DOHH2 (cell line): ENCODE measurements at regions not wholly inside any gene's neighbourhood (a gene's known extent, or its start where the extent isn't known, plus 50 kb on each side); places are given as distances from the start of the nearest gene placed in this dataset.

ENCODE experiments used
- H3F3A ChIP-seq: fragments of 200-600 bp; sonication (generic), shearing (Covaris generic); 2 replicates; pipeline ENCODE4 v1.6.0; 2016; ENCODE audit warnings: antibody characterized with exemption, mild to moderate bottlenecking; ENCODE audit not compliant: control insufficient read depth, insufficient read depth
- H3K27ac ChIP-seq: fragments of 200-600 bp; sonication (generic); 2 replicates; pipeline ENCODE4 v1.5.1; 2014; ENCODE audit warnings: low read depth, mild to moderate bottlenecking, low read length, moderate library complexity
- H3K27me3 ChIP-seq: fragments of 200-600 bp; sonication (generic); 2 replicates; pipeline ENCODE4 v1.6.1; 2014; ENCODE audit warnings: mild to moderate bottlenecking, low read length, mixed read lengths; ENCODE audit not compliant: control insufficient read depth
- H3K36me3 ChIP-seq: fragments of 200-600 bp; sonication (generic); 2 replicates; pipeline ENCODE4 v1.6.1; 2014; ENCODE audit warnings: mild to moderate bottlenecking, low read length, moderate library complexity, mixed read lengths; ENCODE audit not compliant: control insufficient read depth
- H3K4me1 ChIP-seq: fragments of 200-600 bp; sonication (generic); 2 replicates; pipeline ENCODE4 v1.6.1; 2014; ENCODE audit warnings: mild to moderate bottlenecking, low read length, mixed read lengths; ENCODE audit not compliant: control insufficient read depth
- H3K4me2 ChIP-seq: fragments of 200-600 bp; sonication (generic); 2 replicates; pipeline ENCODE4 v1.6.0; 2014; ENCODE audit warnings: mild to moderate bottlenecking, low read length, moderate library complexity
- H3K4me3 ChIP-seq: fragments of 200-600 bp; sonication (generic); 2 replicates; pipeline ENCODE4 v1.5.1; 2014; ENCODE audit warnings: mild to moderate bottlenecking, low read length, mixed read lengths
- H3K79me2 ChIP-seq: fragments of 200-600 bp; sonication (generic); 2 replicates; pipeline ENCODE4 v1.6.1; 2014; ENCODE audit warnings: mild to moderate bottlenecking, low read length, mixed read lengths; ENCODE audit not compliant: control insufficient read depth
- H3K9me2 ChIP-seq: fragments of 200-600 bp; sonication (generic); replicated peaks from 2 replicates; pipeline ENCODE4 v1.6.1; 2014; ENCODE audit warnings: mild to moderate bottlenecking, low read length, mixed read lengths; ENCODE audit not compliant: control insufficient read depth
- H3K9me3 ChIP-seq: fragments of 200-600 bp; sonication (generic); 2 replicates; pipeline ENCODE4 v1.6.1; 2014; ENCODE audit warnings: antibody characterized with exemption, low read length, mixed read lengths; ENCODE audit not compliant: control insufficient read depth, insufficient read depth
- H4K20me1 ChIP-seq: fragments of 200-600 bp; sonication (generic); 2 replicates; pipeline ENCODE4 v1.6.0; 2014; ENCODE audit warnings: low read depth, mild to moderate bottlenecking, antibody characterized with exemption, low read length, moderate library complexity; ENCODE audit not compliant: control insufficient read depth, insufficient read depth
- CTCF ChIP-seq: fragments of 200-600 bp; sonication (generic); IDR thresholded peaks from one replicate; pipeline ENCODE4 v1.5.1; 2014; ENCODE audit warnings: antibody characterized with exemption, mild to moderate bottlenecking, low read depth, low read length; ENCODE audit not compliant: poor library complexity, severe bottlenecking
- EZH2phosphoT487 ChIP-seq: fragments of 200-600 bp; sonication (generic); IDR thresholded peaks from 2 replicates; pipeline ENCODE4 v1.6.1; 2017; ENCODE audit warnings: borderline replicate concordance, mild to moderate bottlenecking, antibody characterized with exemption, low read length, moderate library complexity, mixed read lengths

- H3K4me1 ChIP-seq = no peaks in the 10 kb centered on the region
- H3K79me2 ChIP-seq = no peaks in the 10 kb centered on the region
- H3F3A ChIP-seq = no peaks in the 10 kb centered on the region
- H3K27me3 ChIP-seq = no peaks in the 10 kb centered on the region
- no peak overlapping the region for H3K27ac ChIP-seq
- no peaks in the 10 kb centered on the region for H3K9me3 ChIP-seq
- no peak overlapping the region for H3K4me2 ChIP-seq
- no peaks in the 10 kb centered on the region for H3K9me2 ChIP-seq
- no peaks in the 10 kb centered on the region for H3K36me3 ChIP-seq
- H4K20me1 ChIP-seq = no peaks in the 10 kb centered on the region
- no peak for TF ChIP-seq CTCF
- TF ChIP-seq EZH2phosphoT487 = no peak
- H3K4me3 ChIP-seq = no peak overlapping the region
These were observed 55.0 kb downstream of the GPR6 start for GRCh38 chr6:110033101-110033500.

- H3K36me3 ChIP-seq = no peaks in the 10 kb centered on the region
- H3K79me2 ChIP-seq = no peaks in the 10 kb centered on the region
- H3F3A ChIP-seq = no peaks in the 10 kb centered on the region
- H3K9me2 ChIP-seq = no peaks in the 10 kb centered on the region
- no peak for TF ChIP-seq EZH2phosphoT487
- no peak for TF ChIP-seq CTCF
- H3K4me3 ChIP-seq = no peak overlapping the region
- H3K4me1 ChIP-seq = peaks cover under 1% of the 10 kb centered on the region; the same call in 1 of the 2 replicates
- H3K27me3 ChIP-seq = no peaks in the 10 kb centered on the region
- H3K4me2 ChIP-seq = no peak overlapping the region
- no peaks in the 10 kb centered on the region for H4K20me1 ChIP-seq
- no peak overlapping the region for H3K27ac ChIP-seq
- no peaks in the 10 kb centered on the region for H3K9me3 ChIP-seq
These were observed 55.9 kb downstream of the GPR6 start for GRCh38 chr6:110033749-110034666.

GRCh38 chr6:110034667-110035036, 56.5 kb downstream of the GPR6 start:
- Histone ChIP-seq H3K27ac (no peak overlapping the region), H3K27me3 (no peaks in the 10 kb centered on the region), H3K4me2 (no peak overlapping the region), H4K20me1 (no peaks in the 10 kb centered on the region), H3K36me3 (no peaks in the 10 kb centered on the region), H3K4me3 (no peak overlapping the region), H3K9me2 (no peaks in the 10 kb centered on the region), H3K79me2 (no peaks in the 10 kb centered on the region), H3K4me1 (peaks cover 5% of the 10 kb centered on the region), H3F3A (no peaks in the 10 kb centered on the region), H3K9me3 (no peaks in the 10 kb centered on the region)
- TF ChIP-seq EZH2phosphoT487 (no peak), CTCF (no peak)
